Nucleus accumbens (tissue), 56 donors: ENCODE measurements at regions not wholly inside any gene's neighbourhood (a gene's known extent, or its start where the extent isn't known, plus 50 kb on each side); places are given as distances from the start of the nearest gene placed in this dataset.

Experiments used
- DNase-seq, 56 donors: peaks; one replicate each; lab custom pipeline; 2025; lab: John Stamatoyannopoulos, UW

DNA sequence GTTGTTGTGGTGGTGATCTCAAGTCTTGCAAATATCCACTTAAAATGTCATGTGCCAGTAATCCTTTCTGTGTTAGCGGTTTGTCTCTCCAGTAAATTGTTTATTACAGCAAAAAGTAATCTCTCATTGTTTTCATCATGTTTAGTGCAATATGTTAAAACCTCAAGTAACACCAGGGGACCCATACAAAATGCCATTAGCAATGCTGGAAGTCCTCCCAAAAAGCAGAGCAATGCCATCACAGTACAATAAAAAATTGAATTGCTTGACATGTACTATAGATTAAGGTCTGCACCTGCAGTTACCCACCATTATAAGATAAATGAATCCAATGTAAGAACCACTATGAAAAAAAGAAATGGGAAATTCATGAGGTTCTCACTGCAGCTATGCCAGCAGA lies 1606.5 kb downstream of the BRINP3 start:
- DNase-seq = no peak

- no peak for DNase-seq
Measured at GRCh38 chr1:188872376-188872775, 1605.3 kb downstream of the BRINP3 start.

GRCh38 chr1:188877668-188878067 lies 1600.0 kb downstream of the BRINP3 start:
- no peak for DNase-seq

- DNase-seq = no peak
Measured at GRCh38 chr1:188888386-188888785, 1589.3 kb downstream of the BRINP3 start.

GRCh38 chr1:188889166-188889565 lies 1588.5 kb downstream of the BRINP3 start:
- no peak for DNase-seq

DNA sequence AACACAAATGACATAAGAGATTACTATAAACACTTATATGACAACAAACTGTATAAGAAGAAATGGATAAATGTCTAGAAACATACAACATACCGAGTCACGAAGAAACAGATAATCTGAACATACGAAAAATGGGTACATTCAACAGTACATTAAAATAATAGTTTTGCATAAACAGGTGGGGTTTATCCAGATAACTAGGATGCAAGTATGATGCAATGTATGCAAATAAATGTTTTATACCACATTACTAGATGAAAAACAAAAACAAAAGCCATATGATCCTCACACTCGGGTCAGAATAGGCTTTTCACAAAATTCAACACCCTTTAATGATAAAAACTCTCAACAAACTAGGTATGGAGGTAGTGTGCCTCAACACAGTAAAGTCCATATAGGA lies 1585.7 kb downstream of the BRINP3 start:
- DNase-seq = no peak

DNA sequence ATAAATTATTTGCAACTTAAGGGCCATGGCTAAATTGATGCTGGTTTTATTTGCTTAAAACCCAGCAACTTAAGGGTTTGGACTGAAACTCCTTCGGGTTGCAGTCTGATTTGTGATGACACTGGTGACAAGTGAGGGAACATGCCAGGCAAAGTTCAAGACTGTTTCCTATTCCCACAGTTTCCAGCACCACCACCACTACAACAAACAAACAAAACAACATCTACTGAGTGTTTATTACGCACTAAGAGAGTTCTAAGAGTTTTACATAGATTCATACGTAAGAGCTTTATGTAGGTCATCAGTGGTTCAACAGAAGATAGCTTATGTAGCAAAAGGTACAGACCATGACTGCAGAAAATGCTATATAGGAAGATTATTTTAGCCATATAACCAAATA lies 1582.1 kb downstream of the BRINP3 start:
- no peak for DNase-seq

DNA sequence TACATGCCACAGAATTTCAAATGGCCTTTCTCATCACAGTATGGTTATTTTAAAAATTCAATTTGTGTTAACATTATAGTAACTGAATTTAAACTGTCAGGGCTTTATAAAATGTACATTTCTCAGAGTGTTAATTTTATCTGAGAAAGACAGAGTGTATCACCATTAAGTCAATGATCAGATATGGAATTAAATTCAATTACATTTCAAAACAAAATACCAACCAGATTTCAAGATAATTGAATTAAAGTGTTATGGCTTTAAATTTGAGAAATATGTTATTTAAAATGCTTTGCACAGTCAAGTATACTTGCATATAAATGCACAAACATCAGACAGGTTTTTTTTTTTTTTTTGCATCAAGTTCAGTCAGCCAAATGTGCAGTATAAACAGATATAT lies 1574.4 kb downstream of the BRINP3 start:
- no peak for DNase-seq

DNA sequence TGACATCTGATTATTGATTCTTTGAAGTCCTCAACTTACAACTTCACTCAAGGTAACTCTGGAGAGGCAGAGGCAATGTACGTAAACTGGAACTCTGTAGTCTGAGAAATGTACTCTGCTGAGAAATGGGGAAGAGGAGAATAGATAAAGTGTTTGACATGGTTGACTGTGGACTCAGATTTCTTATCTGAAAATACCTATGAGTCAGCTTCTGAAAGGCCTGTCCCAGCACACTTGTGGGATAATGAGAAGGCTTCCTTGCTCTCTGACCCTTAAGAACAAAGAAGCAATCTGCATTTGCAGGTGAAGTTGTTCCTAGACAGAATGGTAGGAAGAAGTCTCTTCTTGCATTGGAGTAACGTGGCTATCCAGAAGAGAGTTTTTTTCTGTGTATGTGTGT lies 1573.5 kb downstream of the BRINP3 start:
- no peak for DNase-seq

DNA sequence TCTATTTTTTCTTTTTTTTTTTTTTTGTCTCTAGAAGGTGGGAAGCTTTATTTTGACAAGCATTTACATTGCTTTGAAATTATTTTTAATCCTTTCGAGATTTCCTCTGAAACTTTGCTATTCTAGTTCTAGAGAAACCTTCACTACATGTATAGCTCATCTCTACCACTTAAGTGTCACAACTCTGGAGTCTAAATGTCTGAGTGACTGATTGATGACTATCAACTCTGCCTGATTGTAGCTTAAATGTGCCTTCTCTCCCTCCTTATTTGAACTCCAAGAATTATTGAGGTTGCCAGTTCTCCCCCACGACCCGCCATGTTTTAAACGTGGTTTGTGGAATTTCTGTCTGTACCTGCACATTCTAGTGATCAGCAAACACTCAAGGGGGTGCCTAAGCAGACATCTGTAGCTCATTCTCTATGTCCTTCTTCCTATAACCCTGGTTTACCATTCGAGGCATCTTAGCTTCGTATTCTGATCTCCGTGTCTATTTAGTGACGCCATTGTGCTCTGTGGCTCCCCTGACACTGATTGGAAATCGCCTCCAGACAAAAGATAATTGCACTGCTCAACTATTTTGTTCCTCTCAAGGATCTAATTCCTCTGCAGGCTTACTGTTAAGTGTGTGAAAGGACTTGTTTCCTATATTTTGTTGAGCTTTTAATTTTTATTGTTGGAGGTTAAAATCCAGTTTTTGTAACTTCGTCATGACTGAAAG lies 1570.6 kb downstream of the BRINP3 start:
- DNase-seq = no peak

DNA sequence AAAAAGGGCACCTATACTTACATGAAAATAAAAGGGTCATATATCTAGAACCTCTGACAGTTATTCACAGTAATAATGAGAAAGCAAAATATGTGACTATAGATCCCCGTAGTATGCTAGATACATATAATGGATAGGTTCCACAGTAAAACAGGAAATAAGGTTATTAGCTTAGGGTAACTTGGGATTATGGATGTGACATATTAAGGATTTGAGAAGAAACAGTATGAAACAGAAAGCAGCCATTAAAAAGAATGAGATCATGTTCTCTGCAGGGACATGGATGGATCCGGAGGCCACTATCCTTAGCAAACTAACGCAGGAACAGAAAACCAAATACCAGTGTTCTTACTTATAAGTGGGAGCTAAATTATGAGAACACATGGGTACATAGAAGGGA lies 1547.3 kb downstream of the BRINP3 start:
- no peak for DNase-seq

GRCh38 chr1:188931506-188931905 lies 1546.2 kb downstream of the BRINP3 start:
- DNase-seq = no peak

DNA sequence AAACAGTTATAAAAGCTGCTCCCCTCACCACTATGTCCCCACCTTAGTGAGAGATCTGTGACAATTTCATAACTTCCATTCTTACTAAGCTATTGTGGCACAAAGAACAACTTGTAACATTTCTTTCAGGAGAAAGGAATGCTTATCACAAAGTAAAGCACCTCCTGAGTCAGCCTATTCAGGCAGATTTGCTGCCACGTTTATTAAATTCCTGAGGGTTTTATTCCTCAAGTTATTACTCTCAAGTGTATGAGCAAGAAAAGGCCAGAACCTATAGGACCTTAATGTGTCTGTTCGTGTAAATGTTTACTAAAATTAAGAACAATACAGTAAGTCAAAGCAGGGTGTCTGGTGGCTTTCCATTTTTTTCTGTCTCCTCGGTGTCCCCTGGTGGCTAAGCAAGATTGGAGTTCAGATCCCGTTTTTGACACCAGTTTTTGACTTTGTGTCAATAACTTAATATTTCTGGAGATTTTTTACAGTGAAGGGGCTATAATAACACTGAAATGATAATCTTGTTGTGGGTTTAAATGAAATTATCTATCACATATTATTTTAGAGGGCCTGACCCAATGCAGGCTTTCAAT lies 1539.6 kb downstream of the BRINP3 start:
- no peak for DNase-seq

GRCh38 chr1:188941986-188942385 lies 1535.7 kb downstream of the BRINP3 start:
- DNase-seq = no peak

- no peak for DNase-seq
Measured at GRCh38 chr1:188949701-188950100, 1528.0 kb downstream of the BRINP3 start.

DNA sequence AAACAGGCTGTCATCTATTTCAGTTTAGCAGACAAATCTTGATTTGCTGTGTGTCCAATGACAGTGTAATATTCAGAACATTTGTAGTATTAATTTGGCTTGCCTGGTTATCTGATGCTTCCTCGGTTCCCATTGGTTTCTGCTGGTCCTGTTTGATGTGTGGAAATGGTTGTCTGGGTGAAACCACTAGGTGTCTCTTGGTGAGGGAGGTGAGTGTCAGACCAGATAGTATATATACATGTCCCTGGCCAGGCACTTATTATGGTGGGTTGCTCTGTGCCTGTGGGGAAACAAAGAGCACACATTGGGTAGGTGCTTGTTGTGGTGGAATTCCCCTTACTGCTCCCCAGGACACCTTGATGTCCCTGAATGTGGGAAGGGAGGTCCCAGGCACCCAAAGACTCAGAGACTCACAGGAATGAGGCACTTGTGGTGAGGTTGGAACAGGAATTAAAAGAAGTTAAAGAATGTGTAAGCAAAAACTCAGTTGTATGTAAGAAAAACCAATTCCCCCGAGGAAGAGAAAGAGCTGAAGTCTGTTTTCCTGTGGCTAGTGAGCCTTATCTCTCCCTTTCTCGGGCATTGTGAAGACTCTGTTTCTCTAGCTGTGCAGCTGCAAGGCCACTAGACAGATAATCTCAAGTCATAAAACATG lies 1519.1 kb downstream of the BRINP3 start:
- no peak for DNase-seq

DNA sequence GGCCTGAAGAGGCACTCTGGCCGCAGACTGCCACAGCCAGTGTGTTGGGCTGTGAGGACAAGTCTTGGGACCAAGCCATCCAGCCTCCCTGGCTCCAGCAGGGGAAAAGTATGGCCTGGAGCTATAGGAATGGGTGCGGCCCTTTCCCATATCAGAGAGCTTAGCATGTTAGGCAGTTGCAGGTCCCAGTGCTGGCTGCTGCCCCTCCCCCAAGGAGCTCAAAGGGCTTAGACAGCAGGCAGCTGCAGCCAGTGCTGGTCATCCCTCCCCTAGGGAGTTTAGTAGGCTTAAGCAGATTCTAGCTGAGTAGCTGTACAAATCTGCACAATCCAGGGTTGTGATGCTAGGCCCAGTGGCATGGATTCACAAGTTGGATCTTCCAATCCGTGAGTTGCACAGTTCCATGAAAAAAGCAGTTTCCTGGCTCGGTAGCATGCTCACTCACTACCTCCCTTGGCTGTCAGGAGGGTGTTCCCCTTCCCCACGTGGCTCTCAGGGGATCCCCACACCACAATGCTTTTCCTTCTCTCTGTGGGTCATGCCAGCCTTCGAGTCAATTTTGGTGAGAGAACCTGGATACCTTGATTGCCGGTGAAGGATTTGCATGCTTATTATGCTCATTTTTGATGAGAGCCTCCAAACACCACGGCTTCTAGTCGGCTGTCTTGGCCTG lies 1490.8 kb downstream of the BRINP3 start:
- no peak for DNase-seq

DNA sequence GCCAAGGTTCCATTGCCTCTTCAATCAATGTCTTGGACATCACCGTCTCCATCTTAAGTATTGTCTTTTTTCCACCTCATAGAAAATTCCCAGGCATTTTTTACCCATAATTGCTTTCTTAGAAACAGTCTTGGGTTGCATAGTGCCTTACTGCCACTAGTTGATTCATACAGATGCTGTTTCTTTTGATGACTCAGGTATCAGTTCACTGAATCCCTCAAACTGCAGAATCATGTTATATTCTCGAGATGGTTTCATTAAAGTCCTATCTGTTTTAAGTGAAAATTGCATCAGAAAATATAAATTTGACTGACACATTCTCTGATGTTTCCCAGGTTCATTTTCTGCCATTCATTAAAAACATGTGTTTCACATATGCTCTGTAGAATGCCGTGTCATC lies 1489.1 kb downstream of the BRINP3 start:
- DNase-seq = no peak

DNA sequence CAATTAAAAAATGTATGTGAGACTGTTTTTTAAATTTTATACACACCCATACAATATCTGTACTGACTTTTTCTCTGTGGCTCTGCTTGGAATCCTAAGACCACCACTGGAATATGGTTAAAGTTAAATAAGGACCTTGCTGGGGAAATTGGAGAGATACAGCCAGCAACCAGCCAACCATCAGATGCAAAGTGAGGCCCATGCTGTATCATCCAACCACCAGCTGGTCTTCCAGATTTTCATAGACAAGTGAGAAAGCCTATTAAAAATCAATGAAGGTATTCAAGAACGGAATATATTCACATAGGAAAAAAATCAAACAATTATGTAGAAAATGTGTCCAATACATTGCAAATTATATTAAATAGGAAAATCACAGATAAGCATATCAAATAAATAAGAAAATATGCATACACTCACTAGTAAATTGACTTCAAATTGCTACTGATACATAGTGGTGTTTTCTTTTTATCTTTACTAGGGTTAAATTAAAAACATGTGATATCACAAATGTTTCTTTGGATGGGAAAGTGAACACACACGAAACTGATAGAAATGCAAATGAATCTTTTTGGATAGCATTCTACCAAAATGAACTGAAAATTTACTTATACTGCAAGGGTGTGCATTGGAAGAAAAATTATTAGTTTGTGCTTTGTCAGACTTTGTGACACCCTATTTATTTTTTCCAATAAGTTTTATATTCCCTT lies 1486.3 kb downstream of the BRINP3 start:
- no peak for DNase-seq

GRCh38 chr1:189007824-189008223 lies 1469.8 kb downstream of the BRINP3 start:
- no peak for DNase-seq

GRCh38 chr1:189021577-189021976 lies 1456.1 kb downstream of the BRINP3 start:
- DNase-seq = no peak
